Putamen (tissue), 1 donor: ENCODE measurements at regions not wholly inside any gene's neighbourhood (a gene's known extent, or its start where the extent isn't known, plus 50 kb on each side); places are given as distances from the start of the nearest gene placed in this dataset.
"Not testable (repeated sequence)": the region's sequence is repeated elsewhere in the genome, so short reads cannot be mapped to it uniquely, and the experiment has no call there.

Source experiments
- DNase-seq: peaks from one replicate; pipeline ENCODE4 v3.0.0-alpha.2; 2016; ENCODE audit warnings: low spot score

GRCh38 chr3:153840487-153840886 is 280.7 kb upstream of the ARHGEF26 start:
- no peak for DNase-seq

- DNase-seq: no peak
Measured at GRCh38 chr3:153843994-153844393, 277.2 kb upstream of the ARHGEF26 start.

DNA sequence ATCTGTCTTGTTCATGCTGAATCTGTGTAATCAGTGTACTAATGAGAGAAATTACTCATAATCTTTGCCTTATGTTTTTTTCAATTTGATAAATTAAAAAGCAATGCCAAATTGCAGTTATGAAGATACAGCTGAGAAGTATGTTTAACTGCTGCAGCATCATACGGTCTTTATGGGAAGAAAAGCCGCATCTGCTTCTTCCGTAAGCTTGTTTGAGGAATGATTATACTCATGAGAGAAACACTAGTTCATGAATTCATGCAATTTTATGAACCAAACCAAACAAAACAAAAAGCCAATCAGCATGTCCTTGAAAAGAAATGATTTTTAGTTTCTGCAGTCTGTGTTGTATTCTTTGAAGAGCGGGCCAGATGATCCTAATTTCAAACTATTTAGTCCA is 275.9 kb upstream of the ARHGEF26 start:
- DNase-seq: no peak

DNA sequence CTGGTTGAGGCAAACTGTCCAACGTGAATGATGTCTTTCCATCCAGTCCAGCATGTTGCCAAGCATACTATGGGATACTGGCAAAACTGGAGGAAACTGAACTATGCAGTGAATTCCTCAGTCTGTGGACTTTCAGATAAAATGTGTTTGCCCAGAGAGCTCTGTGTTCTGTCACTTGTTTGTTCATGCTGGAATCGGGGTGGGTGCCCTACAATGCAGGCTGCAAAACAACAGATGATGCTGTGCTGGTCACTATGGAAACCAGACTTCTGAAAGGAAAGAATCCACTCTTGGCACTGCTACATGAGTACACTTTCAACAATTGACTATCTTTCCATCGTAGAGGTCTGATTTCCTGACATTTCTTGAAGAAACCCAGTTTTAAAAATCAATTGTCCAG is 272.5 kb upstream of the ARHGEF26 start:
- no peak for DNase-seq

GRCh38 chr3:153852355-153852754 is 268.8 kb upstream of the ARHGEF26 start:
- DNase-seq: no peak

DNA sequence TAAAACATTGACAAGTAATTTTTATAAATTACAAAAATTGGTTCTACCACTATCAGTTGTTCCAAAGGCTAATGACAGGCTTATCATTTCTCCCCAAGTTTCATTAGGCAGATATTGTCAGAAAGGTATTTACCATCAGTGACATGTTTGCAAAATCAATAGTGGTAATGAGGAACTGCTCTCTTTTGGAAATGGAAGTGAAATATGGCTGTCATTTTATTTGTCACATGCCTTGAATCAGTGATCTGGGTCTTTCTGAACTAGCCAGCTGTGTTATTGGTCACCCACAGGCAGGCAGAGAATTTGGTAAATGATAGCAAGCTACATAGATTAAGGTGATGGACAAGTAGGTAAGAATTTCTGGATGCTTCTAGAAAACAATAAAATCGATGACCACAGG is 268.0 kb upstream of the ARHGEF26 start:
- DNase-seq: no peak

- DNase-seq: no peak
Measured at GRCh38 chr3:153855772-153856171, 265.4 kb upstream of the ARHGEF26 start.

GRCh38 chr3:153856932-153857331 is 264.3 kb upstream of the ARHGEF26 start:
- DNase-seq: no peak

DNA sequence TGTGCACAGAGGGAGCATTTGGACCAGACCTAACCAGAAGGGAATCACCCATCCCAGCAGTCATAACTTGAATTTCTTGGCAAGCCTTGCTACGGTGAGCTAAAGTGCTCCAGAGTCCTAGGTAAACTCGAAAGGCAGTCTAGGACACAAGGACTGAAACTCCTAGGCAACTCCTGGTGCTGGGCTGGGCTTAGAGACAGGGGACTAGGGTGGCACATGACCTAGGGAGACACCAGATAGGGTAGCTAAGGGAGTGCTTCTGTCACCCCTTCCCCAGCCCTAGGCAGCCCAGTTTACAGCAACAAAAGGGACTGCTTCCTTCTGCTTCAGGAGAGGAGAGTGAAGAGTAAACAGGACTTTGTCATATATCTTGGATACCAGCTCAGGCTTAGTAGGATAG is 256.4 kb upstream of the ARHGEF26 start:
- DNase-seq: no peak

- no peak for DNase-seq
Measured at GRCh38 chr3:153866901-153867300, 254.3 kb upstream of the ARHGEF26 start.

GRCh38 chr3:153874348-153874747 is 246.8 kb upstream of the ARHGEF26 start:
- DNase-seq: not testable (repeated sequence)

GRCh38 chr3:153880493-153880892 is 240.7 kb upstream of the ARHGEF26 start:
- no peak for DNase-seq

DNA sequence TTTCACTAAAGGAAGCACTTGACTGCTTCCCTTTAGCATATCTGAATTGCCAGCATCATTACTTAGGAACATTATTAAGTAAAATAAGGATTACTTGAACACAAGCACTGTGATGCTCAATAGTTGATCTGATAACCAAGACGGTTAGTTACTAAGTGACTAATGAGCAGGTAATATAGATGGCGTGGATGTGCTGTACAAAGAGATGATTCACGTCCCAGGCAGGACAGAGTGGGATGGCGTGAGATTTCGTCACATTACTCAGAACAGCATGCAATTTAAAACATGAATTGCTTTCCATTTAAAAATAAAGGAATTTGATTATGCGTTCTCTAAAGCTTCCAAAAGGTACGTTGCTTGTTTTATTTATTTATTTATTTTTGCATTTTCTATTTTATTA is 240.0 kb upstream of the ARHGEF26 start:
- no peak for DNase-seq

DNA sequence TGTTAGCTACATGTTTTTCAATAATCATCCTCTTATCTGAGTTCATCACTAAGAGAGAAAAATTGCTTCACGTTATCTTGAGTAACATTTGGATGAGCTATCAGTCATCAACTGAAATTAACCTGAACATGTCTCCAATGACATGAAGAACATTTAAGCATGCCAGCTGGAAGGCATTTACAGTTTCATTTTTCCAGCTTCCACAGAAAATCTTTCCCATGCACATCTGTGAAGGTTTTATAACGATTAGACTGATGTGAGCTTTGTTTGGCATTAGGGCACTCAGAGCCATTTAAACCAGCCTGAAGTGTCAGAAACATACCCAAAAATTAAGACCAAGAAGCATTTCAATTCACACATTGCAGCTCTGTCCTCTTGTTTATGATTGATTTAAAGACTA is 235.8 kb upstream of the ARHGEF26 start:
- no peak for DNase-seq

- no peak for DNase-seq
Measured at GRCh38 chr3:153889905-153890334, 231.3 kb upstream of the ARHGEF26 start.

- DNase-seq: no peak
Measured at GRCh38 chr3:153892126-153892525, 229.1 kb upstream of the ARHGEF26 start.

- no peak for DNase-seq
Measured at GRCh38 chr3:153894857-153895256, 226.3 kb upstream of the ARHGEF26 start.

DNA sequence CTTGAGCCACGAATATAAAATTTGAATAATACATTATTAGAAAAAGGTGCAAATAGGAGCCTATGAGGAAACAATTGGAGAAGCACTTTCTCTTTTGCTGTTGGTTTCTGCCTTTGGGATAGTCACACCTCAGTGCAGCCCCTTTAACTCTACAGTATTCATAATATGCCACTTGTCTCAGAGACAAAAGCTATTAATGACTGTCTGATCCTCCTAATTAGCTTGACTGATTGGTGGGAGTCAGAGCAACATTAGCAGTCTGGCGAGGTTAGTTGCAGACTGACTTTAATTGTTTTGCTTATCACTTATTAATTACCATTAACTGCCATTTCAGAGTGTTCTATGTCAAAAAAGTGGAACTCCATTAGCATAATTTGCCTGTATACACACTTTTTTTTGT is 225.0 kb upstream of the ARHGEF26 start:
- DNase-seq: no peak

DNA sequence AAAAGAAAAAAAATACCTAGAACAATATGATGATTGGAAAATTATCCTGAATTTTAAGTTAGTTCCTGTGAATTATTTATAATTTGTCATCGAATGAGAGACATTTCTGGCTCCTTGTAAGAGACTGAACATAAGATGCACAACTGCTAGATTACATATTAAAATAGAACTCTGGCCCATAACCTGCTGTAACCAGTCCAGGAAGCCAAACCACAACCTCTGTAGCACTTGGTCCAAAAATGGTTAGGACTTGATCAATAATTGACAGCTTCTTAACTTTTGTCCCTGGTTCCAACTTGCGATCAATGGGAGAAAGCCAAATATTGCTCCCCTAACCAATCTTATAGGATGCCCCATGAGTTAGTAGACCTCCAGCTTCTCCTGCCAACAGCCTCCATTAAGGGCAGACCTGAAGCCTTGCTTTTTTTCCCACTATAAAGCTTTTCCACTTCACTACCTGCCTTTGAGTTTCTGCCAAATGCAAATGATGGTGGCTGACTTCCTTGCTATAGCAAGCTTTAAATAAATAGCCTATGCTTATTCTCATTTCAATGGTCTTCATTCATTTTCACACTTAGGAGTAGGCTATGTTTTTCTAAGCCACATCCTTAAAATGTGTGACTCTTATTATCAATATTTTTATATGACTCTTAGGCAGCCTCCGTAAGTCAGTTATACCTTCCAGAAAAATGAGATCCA is 224.0 kb upstream of the ARHGEF26 start:
- DNase-seq: no peak

DNA sequence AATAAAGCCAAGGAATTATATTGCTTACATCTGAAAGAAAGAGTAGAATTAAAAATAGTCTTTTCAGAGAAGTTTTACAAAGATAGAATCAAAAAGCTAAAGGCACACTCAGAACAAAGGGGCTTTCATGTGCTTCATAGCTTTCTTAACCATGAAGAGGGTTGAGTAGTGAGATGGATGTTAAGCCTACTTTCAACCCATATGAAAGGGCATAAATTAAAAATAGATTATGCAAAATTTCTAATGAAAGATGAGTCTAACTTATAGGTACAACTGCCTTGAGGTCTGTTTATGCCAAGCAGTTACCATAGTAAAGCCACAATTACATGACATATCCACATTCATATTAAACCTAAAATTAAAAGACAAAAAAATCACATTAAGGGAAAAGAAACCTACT is 223.3 kb upstream of the ARHGEF26 start:
- DNase-seq: no peak

DNA sequence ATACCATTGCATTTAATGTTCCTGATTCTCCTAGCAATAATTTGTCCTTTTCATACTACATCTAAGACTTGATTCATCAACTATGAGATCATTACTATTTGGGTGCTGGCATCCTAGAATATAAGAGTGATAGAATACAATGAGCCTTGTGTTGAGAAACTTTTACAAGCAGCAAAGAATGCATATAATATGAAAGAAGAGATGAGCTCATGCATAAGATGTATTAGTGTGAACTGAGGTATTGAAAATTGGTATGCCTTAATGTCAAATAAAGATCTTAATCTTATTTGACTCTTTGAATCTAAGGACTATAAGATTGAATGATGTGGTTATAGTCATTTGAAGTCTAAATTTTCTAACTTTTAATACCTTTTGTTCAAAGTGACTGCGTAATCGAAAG is 220.0 kb upstream of the ARHGEF26 start:
- no peak for DNase-seq

DNA sequence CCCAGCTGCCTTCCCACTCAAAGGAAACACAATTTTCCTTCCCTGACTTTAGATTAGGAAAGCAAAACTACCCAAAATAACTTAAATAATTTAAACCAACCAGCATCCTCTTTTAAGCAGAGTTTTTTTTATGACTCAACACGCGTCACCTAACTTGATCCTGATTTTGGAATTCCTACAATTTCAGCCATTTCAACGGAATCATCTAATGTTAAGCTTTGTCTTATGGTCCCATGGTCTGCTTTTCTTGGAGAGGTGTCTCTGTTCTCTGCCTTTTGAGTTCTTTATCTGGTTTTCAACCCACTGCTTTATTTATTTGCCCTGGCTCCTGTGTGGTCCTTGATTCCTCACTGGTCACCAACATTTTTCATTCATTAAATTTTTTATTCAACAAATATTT is 219.2 kb upstream of the ARHGEF26 start:
- no peak for DNase-seq

- DNase-seq: no peak
Measured at GRCh38 chr3:153903430-153903829, 217.8 kb upstream of the ARHGEF26 start.

DNA sequence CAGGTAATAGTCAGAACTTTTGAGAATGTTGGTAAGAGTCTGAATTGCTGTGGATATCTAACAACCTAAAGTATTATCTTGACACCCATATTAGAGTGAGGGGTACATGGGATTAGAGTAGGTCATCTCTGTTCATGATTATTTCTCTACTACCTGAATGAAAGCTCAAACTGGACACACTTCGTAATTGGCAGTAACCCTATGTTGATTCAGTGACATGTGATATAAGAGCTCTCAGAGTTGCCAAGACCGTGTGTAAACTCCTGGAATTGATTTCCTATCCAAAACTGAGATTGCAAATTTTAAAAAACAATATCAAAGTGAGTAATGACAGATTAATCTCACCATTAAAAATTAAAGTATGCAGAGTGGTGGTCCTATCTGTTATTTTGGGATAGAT is 214.8 kb upstream of the ARHGEF26 start:
- DNase-seq: no peak

DNA sequence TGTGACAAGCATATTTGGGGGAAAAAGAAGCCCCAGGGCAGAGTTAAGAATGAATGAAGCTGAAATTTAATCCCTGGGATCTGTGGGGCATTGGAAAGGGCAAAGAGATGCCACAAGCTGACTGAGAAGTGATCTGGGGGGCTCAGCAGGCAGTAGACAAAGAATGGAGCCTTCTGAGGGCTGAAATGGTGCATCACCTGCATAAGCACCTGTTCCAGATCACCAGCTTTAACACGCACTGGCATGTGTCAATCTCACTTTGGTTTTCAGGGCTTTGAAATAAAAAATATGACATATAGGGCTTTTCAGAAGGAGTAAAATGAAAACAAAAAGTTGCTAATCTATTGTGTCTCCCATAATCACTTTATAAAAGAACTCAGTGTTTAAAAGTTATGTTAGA is 210.8 kb upstream of the ARHGEF26 start:
- no peak for DNase-seq
